IMR-90 (cell line): ENCODE measurements at regions not wholly inside any gene's neighbourhood (a gene's known extent, or its start where the extent isn't known, plus 50 kb on each side); places are given as distances from the start of the nearest gene placed in this dataset.

ENCODE experiments used
- ATAC-seq: fragments of 200-7000 bp; cut with Tn5 transposase; 2 replicates; pipeline ENCODE4 v1.9.1; 2020; ENCODE audit warnings: low read depth, mild to moderate bottlenecking, moderate library complexity
- BruUV-seq: library from RNA; stranded (reverse); fragments of 400-500 nt; replicated peaks from 2 replicates; lab custom pipeline; 2021; lab: Mats Ljungman, UMichigan
- CTCF ChIA-PET: fragments of 300-600 bp; formaldehyde crosslinking; extraction: SDS; loops from one replicate; lab custom pipeline; 2021; ENCODE audit warnings: antibody characterized with exemption; lab: Yijun Ruan, JAX
- POLR2A ChIA-PET: fragments of 300-600 bp; sonication (Branson Sonifier 250); formaldehyde crosslinking; loops from one replicate; lab custom pipeline; 2022; ENCODE audit warnings: antibody characterized with exemption; ENCODE audit not compliant: unreplicated experiment; lab: Charles Lee
- DNase-seq: peaks from one replicate; pipeline ENCODE4 v3.0.0; 2013
- H2AFZ ChIP-seq: replicated peaks from 2 replicates; pipeline ENCODE3; 2013; ENCODE audit warnings: low read length, mild to moderate bottlenecking; ENCODE audit not compliant: poor library complexity
- H2AK5ac ChIP-seq: 2 replicates; pipeline ENCODE4 v1.6.1; 2013; ENCODE audit warnings: low read depth, low read length, inconsistent platforms
- H2AK9ac ChIP-seq: replicated peaks from 2 replicates; pipeline ENCODE3; 2013; ENCODE audit warnings: mild to moderate bottlenecking, low read depth, low read length, moderate library complexity; ENCODE audit not compliant: poor library complexity
- H2BK120ac ChIP-seq: 2 replicates; pipeline ENCODE4 v1.6.1; 2013; ENCODE audit warnings: low read depth, low read length, inconsistent platforms
- H2BK15ac ChIP-seq: 3 replicates; pipeline ENCODE4 v1.6.1; 2013; ENCODE audit warnings: low read depth, low read length, inconsistent platforms
- H2BK20ac ChIP-seq: 2 replicates; pipeline ENCODE4 v1.6.1; 2013; ENCODE audit warnings: low read depth, mild to moderate bottlenecking, inconsistent platforms, low read length, moderate library complexity
- H2BK5ac ChIP-seq: 2 replicates; pipeline ENCODE4 v1.6.1; 2013; ENCODE audit warnings: mild to moderate bottlenecking, low read depth, low read length, inconsistent platforms; ENCODE audit not compliant: poor library complexity, severe bottlenecking
- H3K14ac ChIP-seq: replicated peaks from 2 replicates; pipeline ENCODE4 v1.6.1; 2013; ENCODE audit warnings: low read depth, low read length, inconsistent platforms
- H3K18ac ChIP-seq: 2 replicates; pipeline ENCODE4 v1.6.1; 2013; ENCODE audit warnings: low read depth, low read length, control low read depth
- H3K23ac ChIP-seq: 2 replicates; pipeline ENCODE4 v1.6.1; 2013; ENCODE audit warnings: low read depth, low read length, inconsistent platforms
- H3K27ac ChIP-seq: 2 replicates; pipeline ENCODE4 v1.5.1; 2013; ENCODE audit warnings: mild to moderate bottlenecking, control low read depth, low read length; ENCODE audit not compliant: insufficient read depth
- H3K27me3 ChIP-seq: 2 replicates; pipeline ENCODE4 v1.6.1; 2013; ENCODE audit warnings: low read length; ENCODE audit not compliant: control insufficient read depth, insufficient read depth
- H3K36me3 ChIP-seq: 2 replicates; pipeline ENCODE4 v1.6.1; 2013; ENCODE audit warnings: low read length, mixed read lengths; ENCODE audit not compliant: control insufficient read depth, insufficient read depth
- H3K4ac ChIP-seq: 2 replicates; pipeline ENCODE4 v1.6.1; 2013; ENCODE audit warnings: low read depth, low read length, inconsistent platforms
- H3K4me1 ChIP-seq: 2 replicates; pipeline ENCODE4 v1.6.1; 2013; ENCODE audit warnings: low read length, mixed read lengths; ENCODE audit not compliant: control insufficient read depth, insufficient read depth
- H3K4me2 ChIP-seq: 2 replicates; pipeline ENCODE4 v1.6.1; 2013; ENCODE audit warnings: low read depth, mild to moderate bottlenecking, control low read depth, low read length, moderate library complexity
- H3K4me3 ChIP-seq: 2 replicates; pipeline ENCODE4 v1.5.1; 2013; ENCODE audit warnings: low read depth, mild to moderate bottlenecking, control low read depth, low read length, moderate library complexity; ENCODE audit not compliant: insufficient read depth
- H3K56ac ChIP-seq: 2 replicates; pipeline ENCODE4 v1.6.1; 2013; ENCODE audit warnings: low read length, inconsistent platforms; ENCODE audit not compliant: insufficient read depth; ENCODE audit errors: extremely low read depth
- H3K79me1 ChIP-seq, 2 experiments: 2 replicates each; pipeline ENCODE4 v1.6.1; 2013; ENCODE audit warnings: low read length in 2 of 2, inconsistent platforms in 1 of 2, low read depth in 1 of 2
- H3K9ac ChIP-seq: 2 replicates; pipeline ENCODE4 v1.6.1; 2013; ENCODE audit warnings: low read depth, low read length, control low read depth
- H3K9me1 ChIP-seq: 2 replicates; pipeline ENCODE4 v1.6.1; 2013; ENCODE audit warnings: low read length, inconsistent platforms; ENCODE audit not compliant: insufficient read depth
- H3K9me3 ChIP-seq: 2 replicates; pipeline ENCODE4 v1.6.1; 2013; ENCODE audit warnings: low read length; ENCODE audit not compliant: control insufficient read depth, insufficient read depth
- H4K20me1 ChIP-seq: 2 replicates; pipeline ENCODE4 v1.6.1; 2013; ENCODE audit warnings: low read length, inconsistent platforms; ENCODE audit not compliant: insufficient read depth
- H4K5ac ChIP-seq: 2 replicates; pipeline ENCODE4 v1.6.1; 2013; ENCODE audit warnings: mild to moderate bottlenecking, low read depth, low read length, control low read depth
- H4K8ac ChIP-seq, 2 experiments: 2 replicates each; pipeline ENCODE4 v1.6.1; 2013; ENCODE audit warnings: low read depth in 2 of 2, low read length in 2 of 2, control low read depth in 1 of 2, inconsistent platforms in 1 of 2
- H4K91ac ChIP-seq: 2 replicates; pipeline ENCODE4 v1.6.1; 2013; ENCODE audit warnings: low read depth, low read length, inconsistent platforms; ENCODE audit not compliant: insufficient read depth
- BHLHE40 ChIP-seq: fragments of 150-350 bp; IDR thresholded peaks from 2 replicates; pipeline ENCODE4 v1.6.1; 2016; ENCODE audit warnings: mild to moderate bottlenecking, low read depth, low read length
- CHD1 ChIP-seq: IDR thresholded peaks from 2 replicates; pipeline ENCODE4 v1.6.1; 2012; ENCODE audit warnings: low read depth, low read length, improper control_type of control experiment
- CTCF ChIP-seq: conservative IDR thresholded peaks from 2 replicates; pipeline ENCODE4 v1.5.1; 2012; ENCODE audit warnings: mild to moderate bottlenecking, low read depth, low read length, improper control_type of control experiment
- ELK1 ChIP-seq: fragments of 150-350 bp; IDR thresholded peaks from 2 replicates; pipeline ENCODE4 v1.6.1; 2016; ENCODE audit warnings: low read depth, mild to moderate bottlenecking, low read length, moderate library complexity, borderline replicate concordance
- MAFK ChIP-seq: IDR thresholded peaks from 2 replicates; pipeline ENCODE4 v1.6.1; 2012; ENCODE audit warnings: low read depth, low read length, improper control_type of control experiment
- MAZ ChIP-seq: IDR thresholded peaks from 2 replicates; pipeline ENCODE4 v1.6.1; 2012; ENCODE audit warnings: low read depth, mild to moderate bottlenecking, low read length, improper control_type of control experiment, moderate library complexity, borderline replicate concordance
- MXI1 ChIP-seq: IDR thresholded peaks from 2 replicates; pipeline ENCODE4 v1.6.1; 2012; ENCODE audit warnings: low read depth, mild to moderate bottlenecking, low read length, moderate library complexity, borderline replicate concordance
- NFE2L2 ChIP-seq: fragments of 150-350 bp; IDR thresholded peaks from 2 replicates; pipeline ENCODE4 v1.6.1; 2016; ENCODE audit warnings: low read depth, mild to moderate bottlenecking, low read length
- POLR2A ChIP-seq: IDR thresholded peaks from 2 replicates; pipeline ENCODE4 v1.6.1; 2012; ENCODE audit warnings: mild to moderate bottlenecking, low read depth, low read length
- RAD21 ChIP-seq: IDR thresholded peaks from 2 replicates; pipeline ENCODE4 v1.6.1; 2012; ENCODE audit warnings: low read length, improper control_type of control experiment
- RFX5 ChIP-seq: IDR thresholded peaks from 2 replicates; pipeline ENCODE4 v1.8.0; 2012; ENCODE audit warnings: low read depth, mild to moderate bottlenecking, low read length, moderate library complexity
- SMC3 ChIP-seq: fragments of 150-350 bp; IDR thresholded peaks from 2 replicates; pipeline ENCODE4 v1.6.1; 2016; ENCODE audit warnings: low read depth, mild to moderate bottlenecking, antibody characterized with exemption, low read length, moderate library complexity
- WGBS, 2 experiments: methylation state at CpG; one replicate each; pipeline versions ENCODE4 v1.1.5 to v1.1.7; 2013; ENCODE audit warnings: missing lambda C conversion rate in 2 of 2; ENCODE audit not compliant: insufficient read length in 1 of 2; ENCODE audit errors: extremely low coverage in 2 of 2; 5-methylcytosine and 5-hydroxymethylcytosine counted together
- dilution Hi-C: fragments of 300-500 bp; cut with HindIII; formaldehyde crosslinking; loops from one replicate; pipeline ENCODE4 v1.14.3; 2018; ENCODE audit warnings: low sequenced_read_pairs; ENCODE audit not compliant: unreplicated experiment
- in situ Hi-C: fragments of 300-500 bp; cut with MboI; formaldehyde crosslinking; loops from 3 replicates; pipeline ENCODE4 v1.14.3; 2019; ENCODE audit warnings: low sequenced_read_pairs, inconsistent platforms, mixed read lengths
- intact Hi-C: fragments of 100-400 bp; cut with micrococcal nuclease; formaldehyde crosslinking; loops from 2 replicates; pipeline ENCODE4 v1.10.0; 2022

- H3K4me3 ChIP-seq: no peak overlapping the region
- ATAC-seq (no peak), DNase-seq (no peak)
- WGBS, 2 experiments: 33% methylated on average over 1 of the region's 3 CpGs; no CpG with 5 or more reads in 1 of the 2 experiments
- H3K18ac ChIP-seq: no peak overlapping the region
- H3K27me3 ChIP-seq: no peaks in the 10 kb centered on the region
- no peak overlapping the region for H2BK120ac ChIP-seq
- no peak overlapping the region for H2AK5ac ChIP-seq
- H3K9ac ChIP-seq: no peak overlapping the region
- H4K91ac ChIP-seq: no peak overlapping the region
- no peak overlapping the region for H3K56ac ChIP-seq
- intact Hi-C loops: no loop called here
- H3K36me3 ChIP-seq: no peaks in the 10 kb centered on the region
- no peak overlapping the region for H4K5ac ChIP-seq
- BruUV-seq: no TSS peak
- H4K20me1 ChIP-seq: no peaks in the 10 kb centered on the region
- no peaks in the 10 kb centered on the region for H3K4me1 ChIP-seq
- H3K9me1 ChIP-seq: no peaks in the 10 kb centered on the region
- no peak overlapping the region for H3K23ac ChIP-seq
- H3K27ac ChIP-seq: no peak overlapping the region
- H3K79me1 ChIP-seq: no peaks in the 10 kb centered on the region
- H3K4ac ChIP-seq: no peak overlapping the region
- no peak overlapping the region for H3K14ac ChIP-seq
- H3K4me2 ChIP-seq: no peak overlapping the region
- H2AFZ ChIP-seq: no peak overlapping the region
- peaks cover 10% of the 10 kb centered on the region for H3K9me3 ChIP-seq
- H2AK9ac ChIP-seq: no peak overlapping the region
- no peak overlapping the region for H2BK15ac ChIP-seq
- dilution Hi-C loops: no loop called here
- in situ Hi-C loops: no loop called here
- H2BK5ac ChIP-seq: no peak overlapping the region
- ChIA-PET POLR2A (no interaction called here), CTCF (no interaction called here)
- TF ChIP-seq BHLHE40 (no peak), POLR2A (no peak), CHD1 (no peak), MAFK (no peak), MXI1 (no peak), SMC3 (no peak), RAD21 (no peak), RFX5 (no peak), MAZ (no peak), NFE2L2 (no peak), ELK1 (no peak), CTCF (no peak)
- no peak overlapping the region for H4K8ac ChIP-seq
- H2BK20ac ChIP-seq: no peak overlapping the region
These were observed 89.6 kb upstream of the ZNF804B start for GRCh38 chr7:88669913-88670312.
